SU-DHL-6 (cell line): ENCODE measurements at regions not wholly inside any gene's neighbourhood (a gene's known extent, or its start where the extent isn't known, plus 50 kb on each side); places are given as distances from the start of the nearest gene placed in this dataset.

Source experiments
- CTCF ChIP-seq: fragments of 200-600 bp; sonication (generic); IDR thresholded peaks from one replicate; pipeline ENCODE4 v1.5.1; 2017; ENCODE audit warnings: antibody characterized with exemption, mild to moderate bottlenecking, low read length, moderate library complexity; ENCODE audit not compliant: insufficient read depth, poor library complexity, severe bottlenecking
- EZH2phosphoT487 ChIP-seq: fragments of 200-600 bp; sonication (generic), shearing (Covaris generic); conservative IDR thresholded peaks from 2 replicates; pipeline ENCODE4 v1.6.1; 2018; ENCODE audit warnings: mild to moderate bottlenecking, antibody characterized with exemption, low read length, moderate library complexity, mixed read lengths

- no peak for TF ChIP-seq CTCF
- no peak for TF ChIP-seq EZH2phosphoT487
These were observed 134.2 kb upstream of the TNFSF4 start for GRCh38 chr1:173341307-173341706.
